B cell (primary cell): ENCODE measurements at regions not wholly inside any gene's neighbourhood (a gene's known extent, or its start where the extent isn't known, plus 50 kb on each side); places are given as distances from the start of the nearest gene placed in this dataset.

Experiments used
- ATAC-seq: fragments of 200-7000 bp; cut with Tn5 transposase; one replicate; pipeline ENCODE4 v1.10.0; 2021; ENCODE audit warnings: low read depth, mild to moderate bottlenecking, moderate number of reproducible peaks, moderate library complexity
- CTCF ChIA-PET: fragments of 350-600 bp; sonication (Branson Sonifier 250); formaldehyde crosslinking; loops from one replicate; lab custom pipeline; 2021; ENCODE audit warnings: antibody characterized with exemption, inconsistent platforms; lab: Charles Lee
- POLR2A ChIA-PET: fragments of 350-600 bp; sonication (Branson Sonifier 250); formaldehyde crosslinking; loops from one replicate; lab custom pipeline; 2021; ENCODE audit warnings: antibody characterized with exemption; lab: Charles Lee
- DNase-seq: peaks from one replicate; pipeline ENCODE4 v3.0.0; 2013
- H2AFZ ChIP-seq: 2 replicates; pipeline ENCODE4 v1.6.1; 2012; ENCODE audit warnings: mild to moderate bottlenecking, low read depth, low read length; ENCODE audit not compliant: insufficient read depth, poor library complexity, severe bottlenecking
- H3K27ac ChIP-seq, 2 donors: 1 replicate in 1 of 2; 2 replicates in 1 of 2; pipeline ENCODE4 v1.5.1; 2012 to 2013; ENCODE audit warnings: low read length in 2 of 2, mild to moderate bottlenecking in 2 of 2, moderate library complexity in 1 of 2
- H3K27me3 ChIP-seq, 4 experiments: fragments of 200-600 bp in 1 of 4; sonication (generic) in 1 of 4; replicated peaks in 1 of 4; 1 replicate in 2 of 4; 2 replicates in 2 of 4; pipeline versions ENCODE4 v1.6.1 to v1.7.0; 2013 to 2016; ENCODE audit warnings: low read length in 3 of 4, mild to moderate bottlenecking in 2 of 4, mixed read lengths in 1 of 4, moderate library complexity in 1 of 4; ENCODE audit not compliant: insufficient read depth in 4 of 4, control insufficient read depth in 3 of 4; ENCODE audit errors: control extremely low read depth in 1 of 4
- H3K36me3 ChIP-seq, 2 experiments: replicated peaks in 1 of 2; 1 replicate in 1 of 2; 2 replicates in 1 of 2; pipeline versions ENCODE4 v1.6.1 to v1.7.1; 2013; ENCODE audit warnings: low read length in 1 of 2; ENCODE audit not compliant: insufficient read depth in 2 of 2, control insufficient read depth in 1 of 2; ENCODE audit errors: control extremely low read depth in 1 of 2, extremely low read depth in 1 of 2
- H3K4me1 ChIP-seq, 2 donors: fragments of 200-600 bp in 1 of 2; sonication (generic) in 1 of 2; 1 replicate in 1 of 2; 2 replicates in 1 of 2; pipeline versions ENCODE4 v1.5.1 to v1.6.1; 2013 to 2017; ENCODE audit warnings: low read length in 2 of 2; ENCODE audit not compliant: control insufficient read depth in 2 of 2, insufficient read depth in 2 of 2
- H3K4me2 ChIP-seq: replicated peaks from 2 replicates; pipeline ENCODE3; 2012; ENCODE audit warnings: mild to moderate bottlenecking, low read depth, low read length; ENCODE audit not compliant: poor library complexity, severe bottlenecking
- H3K4me3 ChIP-seq, 5 experiments: fragments of 200-600 bp in 1 of 5; sonication (generic) in 1 of 5; 1 replicate in 3 of 5; 2 replicates in 2 of 5; pipeline versions ENCODE4 v1.5.1 to v1.7.0; 2011 to 2016; ENCODE audit warnings: low read length in 4 of 5, mild to moderate bottlenecking in 4 of 5, low read depth in 2 of 5, control low read depth in 1 of 5, moderate library complexity in 1 of 5; ENCODE audit not compliant: insufficient read depth in 1 of 5; ENCODE audit errors: control extremely low read depth in 1 of 5, extremely low read depth in 1 of 5
- H3K79me2 ChIP-seq: fragments of 200-600 bp; sonication (generic); one replicate; pipeline ENCODE4 v1.6.0; 2016; ENCODE audit warnings: low read length; ENCODE audit not compliant: control insufficient read depth, insufficient read depth
- H3K9ac ChIP-seq: fragments of 200-600 bp; sonication (generic); 2 replicates; pipeline ENCODE4 v1.6.1; 2017; ENCODE audit warnings: mild to moderate bottlenecking, low read length, moderate library complexity
- H3K9me3 ChIP-seq, 3 donors: one replicate each; pipeline versions ENCODE4 v1.6.1 to v1.7.1; 2013; ENCODE audit warnings: low read length in 2 of 3; ENCODE audit not compliant: control insufficient read depth in 2 of 3, insufficient read depth in 1 of 3; ENCODE audit errors: control extremely low read depth in 1 of 3
- H4K20me1 ChIP-seq: 2 replicates; pipeline ENCODE4 v1.6.0; 2012; ENCODE audit warnings: mild to moderate bottlenecking, low read length; ENCODE audit not compliant: insufficient read depth, control insufficient read depth, poor library complexity, severe bottlenecking
- H3K27ac Mint-ChIP-seq: one replicate; pipeline ENCODE4 v1.8.0; 2021; ENCODE audit warnings: mixed read lengths
- H3K27me3 Mint-ChIP-seq: one replicate; pipeline ENCODE4 v1.8.0; 2021; ENCODE audit warnings: mixed read lengths
- H3K4me1 Mint-ChIP-seq: one replicate; pipeline ENCODE4 v1.8.0; 2021; ENCODE audit warnings: mixed read lengths
- H3K4me3 Mint-ChIP-seq: one replicate; pipeline ENCODE4 v1.8.0; 2021; ENCODE audit warnings: mixed read lengths
- H3K9me3 Mint-ChIP-seq: one replicate; pipeline ENCODE4 v1.8.0; 2022; ENCODE audit warnings: mixed read lengths; ENCODE audit not compliant: insufficient read depth
- EZH2 ChIP-seq: IDR thresholded peaks from 2 replicates; pipeline ENCODE4 v1.6.1; 2012; ENCODE audit warnings: borderline replicate concordance, low read depth, mild to moderate bottlenecking, moderate library complexity, low read length; ENCODE audit not compliant: insufficient read depth, poor library complexity, severe bottlenecking
- WGBS: methylation state at CpG from one replicate; pipeline ENCODE4 v1.1.5; 2013; ENCODE audit warnings: missing lambda C conversion rate; ENCODE audit not compliant: insufficient coverage; 5-methylcytosine and 5-hydroxymethylcytosine counted together
- intact Hi-C: fragments of 100-400 bp; cut with micrococcal nuclease; formaldehyde crosslinking; loops from one replicate; pipeline ENCODE4 v1.10.0; 2022
- TF ChIP-seq, protein P1 (sequence below): fragments of 200-600 bp; IDR thresholded peaks from one replicate; pipeline ENCODE4 v1.8.0; 2022; ENCODE audit warnings: antibody characterized with exemption, mild to moderate bottlenecking

DNA sequence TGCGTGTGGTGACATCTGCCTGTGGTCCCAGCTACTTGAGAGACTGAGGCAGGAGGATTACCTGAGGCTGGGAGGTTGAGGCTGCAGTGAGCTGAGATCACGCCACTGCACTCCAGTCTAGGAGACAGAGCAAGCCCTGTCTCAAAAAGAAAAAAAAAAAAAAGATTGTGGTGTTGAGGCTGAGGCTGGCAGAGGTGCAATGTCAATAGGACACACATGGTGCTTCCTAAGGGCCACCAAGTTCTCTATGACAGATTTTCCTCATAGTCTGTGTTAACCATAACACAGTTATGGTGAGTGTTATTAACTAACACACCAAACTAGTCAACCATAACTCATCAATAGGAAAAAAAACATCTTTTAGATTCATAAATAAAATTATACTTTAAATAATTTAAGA is 494.4 kb downstream of the TMX3 start:
- Mint-ChIP-seq H3K27ac (no peak overlapping the region), H3K9me3 (no peaks in the 10 kb centered on the region), H3K27me3 (no peaks in the 10 kb centered on the region), H3K4me1 (no peaks in the 10 kb centered on the region), H3K4me3 (no peak overlapping the region)
- Histone ChIP-seq H3K4me1 (no peaks in the 10 kb centered on the region), H3K36me3 (no peaks in the 10 kb centered on the region), H3K4me3 (no peak overlapping the region), H3K79me2 (no peaks in the 10 kb centered on the region), H2AFZ (no peak overlapping the region), H3K4me2 (no peak overlapping the region), H3K9ac (no peak overlapping the region), H4K20me1 (no peaks in the 10 kb centered on the region), H3K27me3 (no peaks in the 10 kb centered on the region), H3K27ac (no peak overlapping the region), H3K9me3 (no peaks in the 10 kb centered on the region)
- ChIA-PET CTCF (interaction anchor here (0.7 kb wide), 1 partner anchor 839 kb away, joined by 3 read pairs; no protein-coding TSS in a partner anchor), POLR2A (no interaction called here)
- TF ChIP-seq, protein P1, sequence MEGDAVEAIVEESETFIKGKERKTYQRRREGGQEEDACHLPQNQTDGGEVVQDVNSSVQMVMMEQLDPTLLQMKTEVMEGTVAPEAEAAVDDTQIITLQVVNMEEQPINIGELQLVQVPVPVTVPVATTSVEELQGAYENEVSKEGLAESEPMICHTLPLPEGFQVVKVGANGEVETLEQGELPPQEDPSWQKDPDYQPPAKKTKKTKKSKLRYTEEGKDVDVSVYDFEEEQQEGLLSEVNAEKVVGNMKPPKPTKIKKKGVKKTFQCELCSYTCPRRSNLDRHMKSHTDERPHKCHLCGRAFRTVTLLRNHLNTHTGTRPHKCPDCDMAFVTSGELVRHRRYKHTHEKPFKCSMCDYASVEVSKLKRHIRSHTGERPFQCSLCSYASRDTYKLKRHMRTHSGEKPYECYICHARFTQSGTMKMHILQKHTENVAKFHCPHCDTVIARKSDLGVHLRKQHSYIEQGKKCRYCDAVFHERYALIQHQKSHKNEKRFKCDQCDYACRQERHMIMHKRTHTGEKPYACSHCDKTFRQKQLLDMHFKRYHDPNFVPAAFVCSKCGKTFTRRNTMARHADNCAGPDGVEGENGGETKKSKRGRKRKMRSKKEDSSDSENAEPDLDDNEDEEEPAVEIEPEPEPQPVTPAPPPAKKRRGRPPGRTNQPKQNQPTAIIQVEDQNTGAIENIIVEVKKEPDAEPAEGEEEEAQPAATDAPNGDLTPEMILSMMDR, result no peak
- TF ChIP-seq EZH2, result no peak
- DNase-seq, result no peak
- ATAC-seq, result no peak
- intact Hi-C loops, result no loop called here
- WGBS, result 51% methylated on average over 2 of the region's 2 CpGs

DNA sequence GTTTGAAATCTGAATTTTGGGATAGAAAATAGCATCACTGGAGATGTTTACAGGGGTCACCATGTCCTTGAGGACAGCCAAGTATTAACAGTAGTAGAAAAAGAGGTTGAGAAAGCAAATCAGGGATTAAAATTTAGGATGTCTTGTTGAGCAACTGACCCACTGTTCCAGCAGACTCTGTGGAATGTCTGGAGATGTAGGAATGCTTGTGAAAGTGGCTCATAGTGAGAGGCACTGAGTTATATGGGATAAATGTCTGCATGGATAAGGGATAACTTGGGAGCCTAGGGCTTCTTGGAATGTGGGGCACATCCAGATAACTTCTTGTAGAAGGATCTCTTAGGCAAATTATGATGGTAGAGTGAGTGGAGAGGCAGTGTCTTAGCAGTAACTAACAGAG is 495.0 kb downstream of the TMX3 start:
- no peaks in the 10 kb centered on the region for H3K4me1 Mint-ChIP-seq
- H3K27me3 Mint-ChIP-seq, result no peaks in the 10 kb centered on the region
- Histone ChIP-seq H3K4me2 (no peak overlapping the region), H3K36me3 (no peaks in the 10 kb centered on the region), H3K9ac (no peak overlapping the region), H3K4me3 (no peak overlapping the region), H3K9me3 (no peaks in the 10 kb centered on the region), H2AFZ (no peak overlapping the region), H4K20me1 (no peaks in the 10 kb centered on the region), H3K27ac (no peak overlapping the region), H3K27me3 (no peaks in the 10 kb centered on the region), H3K4me1 (no peaks in the 10 kb centered on the region), H3K79me2 (no peaks in the 10 kb centered on the region)
- TF ChIP-seq, protein P1, result no peak
- no peak for TF ChIP-seq EZH2
- no peak for ATAC-seq
- no peaks in the 10 kb centered on the region for H3K9me3 Mint-ChIP-seq
- no peak overlapping the region for H3K4me3 Mint-ChIP-seq
- intact Hi-C loops, result no loop called here
- POLR2A ChIA-PET, result no interaction called here
- H3K27ac Mint-ChIP-seq, result no peak overlapping the region
- DNase-seq, result no peak
- CTCF ChIA-PET, result interaction anchor here (0.7 kb wide), 1 partner anchor 838 kb away, joined by 3 read pairs; no protein-coding TSS in a partner anchor
